Progenitor cell of endocrine pancreas (in vitro differentiated cells): ENCODE measurements at regions not wholly inside any gene's neighbourhood (a gene's known extent, or its start where the extent isn't known, plus 50 kb on each side); places are given as distances from the start of the nearest gene placed in this dataset.
A peak's percentile ranks its signal among the peaks of the same experiment; 100 is the strongest.

Experiments used
- DNase-seq: peaks from one replicate; pipeline ENCODE4 v3.0.0; 2021; ENCODE audit warnings: low spot score; ENCODE audit not compliant: unreplicated experiment
- H3K27ac Mint-ChIP-seq: 2 replicates; pipeline ENCODE4 v1.8.0; 2021; ENCODE audit warnings: mild to moderate bottlenecking, moderate library complexity, mixed read lengths
- H3K27me3 Mint-ChIP-seq: 2 replicates; pipeline ENCODE4 v1.8.0; 2021; ENCODE audit warnings: mixed read lengths
- H3K36me3 Mint-ChIP-seq: 2 replicates; pipeline ENCODE4 v1.8.0; 2022; ENCODE audit warnings: mixed read lengths; ENCODE audit not compliant: insufficient read depth
- H3K4me1 Mint-ChIP-seq: 2 replicates; pipeline ENCODE4 v1.8.0; 2021; ENCODE audit warnings: low read depth, mixed read lengths
- H3K4me3 Mint-ChIP-seq: 2 replicates; pipeline ENCODE4 v1.8.0; 2021; ENCODE audit warnings: low read depth, mild to moderate bottlenecking, moderate library complexity, mixed read lengths
- H3K9me3 Mint-ChIP-seq: 2 replicates; pipeline ENCODE4 v1.8.0; 2021; ENCODE audit warnings: low read depth, mixed read lengths
- TF ChIP-seq, protein P1 (sequence below): fragments of 200-600 bp; sonication (generic); IDR thresholded peaks from one replicate; pipeline ENCODE4 v1.5.0; 2021; ENCODE audit warnings: antibody characterized with exemption, mild to moderate bottlenecking; ENCODE audit not compliant: unreplicated experiment

DNA sequence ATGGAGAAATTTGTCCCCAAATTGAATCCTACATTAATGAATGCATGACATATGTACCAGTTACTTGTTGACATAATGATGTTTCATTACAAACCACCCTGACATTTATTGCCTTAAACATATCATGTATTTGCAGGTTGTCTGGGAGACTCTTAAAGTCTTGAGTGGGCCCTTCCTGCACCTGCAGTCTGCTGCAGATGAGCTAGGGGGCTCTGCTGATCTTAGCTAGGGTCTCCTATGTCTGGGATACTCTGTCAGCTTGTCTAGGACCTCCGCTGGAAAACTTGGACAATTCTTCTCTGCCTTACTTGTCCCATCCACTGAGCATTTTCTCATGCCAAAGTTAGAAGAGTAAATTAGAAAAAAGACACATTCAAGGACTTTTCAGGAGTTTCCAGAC, 581.6 kb downstream of the HAO1 start:
- DNase-seq, result no peak
- TF ChIP-seq, protein P1, sequence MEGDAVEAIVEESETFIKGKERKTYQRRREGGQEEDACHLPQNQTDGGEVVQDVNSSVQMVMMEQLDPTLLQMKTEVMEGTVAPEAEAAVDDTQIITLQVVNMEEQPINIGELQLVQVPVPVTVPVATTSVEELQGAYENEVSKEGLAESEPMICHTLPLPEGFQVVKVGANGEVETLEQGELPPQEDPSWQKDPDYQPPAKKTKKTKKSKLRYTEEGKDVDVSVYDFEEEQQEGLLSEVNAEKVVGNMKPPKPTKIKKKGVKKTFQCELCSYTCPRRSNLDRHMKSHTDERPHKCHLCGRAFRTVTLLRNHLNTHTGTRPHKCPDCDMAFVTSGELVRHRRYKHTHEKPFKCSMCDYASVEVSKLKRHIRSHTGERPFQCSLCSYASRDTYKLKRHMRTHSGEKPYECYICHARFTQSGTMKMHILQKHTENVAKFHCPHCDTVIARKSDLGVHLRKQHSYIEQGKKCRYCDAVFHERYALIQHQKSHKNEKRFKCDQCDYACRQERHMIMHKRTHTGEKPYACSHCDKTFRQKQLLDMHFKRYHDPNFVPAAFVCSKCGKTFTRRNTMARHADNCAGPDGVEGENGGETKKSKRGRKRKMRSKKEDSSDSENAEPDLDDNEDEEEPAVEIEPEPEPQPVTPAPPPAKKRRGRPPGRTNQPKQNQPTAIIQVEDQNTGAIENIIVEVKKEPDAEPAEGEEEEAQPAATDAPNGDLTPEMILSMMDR, result peak; percentile 15
- no peaks in the 10 kb centered on the region for H3K36me3 Mint-ChIP-seq
- peaks cover 2% of the 10 kb centered on the region for H3K9me3 Mint-ChIP-seq
- no peak overlapping the region for H3K4me3 Mint-ChIP-seq
- H3K27ac Mint-ChIP-seq, result no peak overlapping the region
- H3K4me1 Mint-ChIP-seq, result peaks cover 22% of the 10 kb centered on the region
- H3K27me3 Mint-ChIP-seq, result no peaks in the 10 kb centered on the region

DNA sequence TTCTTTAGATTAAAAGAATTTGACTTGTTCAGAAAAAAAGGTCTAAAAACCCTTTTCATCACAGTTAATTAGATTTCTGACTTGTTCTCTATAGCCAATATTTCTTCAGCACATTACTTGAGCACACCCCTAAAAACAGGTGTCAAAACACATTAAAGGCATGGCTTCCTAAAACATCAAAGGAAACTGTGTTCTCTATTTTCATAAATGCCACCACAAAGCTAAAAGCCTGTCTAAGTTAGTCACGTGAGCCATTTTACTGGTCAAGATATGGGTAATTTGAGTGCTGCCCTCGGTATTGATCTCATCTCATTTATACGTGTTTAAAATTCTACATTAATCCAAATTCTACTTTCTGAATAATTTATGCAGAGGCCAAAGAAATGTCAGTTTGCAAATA, 580.5 kb downstream of the HAO1 start:
- Mint-ChIP-seq H3K4me1 (peaks cover 22% of the 10 kb centered on the region), H3K27me3 (no peaks in the 10 kb centered on the region), H3K4me3 (no peak overlapping the region), H3K27ac (no peak overlapping the region), H3K9me3 (peaks cover 8% of the 10 kb centered on the region), H3K36me3 (no peaks in the 10 kb centered on the region)
- DNase-seq, result no peak
- TF ChIP-seq, protein P1, result no peak

DNA sequence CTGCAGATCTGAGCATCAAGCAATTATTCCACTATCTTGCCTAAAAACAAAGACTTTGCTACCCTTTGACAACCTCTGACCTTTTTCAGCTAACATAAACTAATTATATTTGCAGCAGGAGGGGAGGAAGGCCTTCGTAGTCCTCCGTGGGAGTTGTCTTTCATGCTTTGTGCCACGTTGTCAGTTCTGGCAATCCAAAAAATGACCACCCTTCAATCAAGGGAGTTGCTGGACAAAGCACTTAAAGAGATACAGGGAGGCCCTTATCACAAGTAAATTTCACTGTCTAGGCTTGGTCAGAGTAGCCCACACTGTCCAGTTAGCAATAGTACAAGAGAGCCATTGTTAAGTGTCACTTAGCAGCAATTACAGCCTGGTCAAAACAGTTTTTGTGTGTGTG, 578.9 kb downstream of the HAO1 start:
- H3K4me3 Mint-ChIP-seq, result peak overlapping the region; percentile 4
- DNase-seq, result no peak
- H3K36me3 Mint-ChIP-seq, result peaks cover 3% of the 10 kb centered on the region
- H3K27me3 Mint-ChIP-seq, result no peaks in the 10 kb centered on the region
- peak overlapping the region; percentile 77 for H3K27ac Mint-ChIP-seq
- H3K9me3 Mint-ChIP-seq, result peaks cover 12% of the 10 kb centered on the region
- TF ChIP-seq, protein P1, result no peak
- H3K4me1 Mint-ChIP-seq, result peaks cover 22% of the 10 kb centered on the region

DNA sequence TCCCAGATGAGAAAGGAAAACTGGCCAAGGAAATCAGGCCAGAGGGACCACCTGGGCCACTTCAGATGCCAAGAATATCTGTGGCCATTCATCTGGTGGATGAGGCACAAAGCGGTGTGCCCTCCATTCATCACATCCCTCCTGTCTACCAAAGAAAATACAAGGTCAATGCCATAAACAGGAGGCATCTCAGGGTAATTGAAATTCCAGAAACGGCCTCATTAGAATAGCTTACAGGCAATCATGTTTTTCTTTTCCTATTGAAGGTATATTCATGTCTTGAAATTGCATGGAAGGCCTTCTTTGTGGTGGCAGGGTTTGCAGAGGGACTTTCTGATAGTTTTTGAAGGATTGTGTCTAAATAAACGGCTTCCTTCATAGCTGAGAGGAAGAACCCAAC, 578.3 kb downstream of the HAO1 start:
- Mint-ChIP-seq H3K4me1 (peaks cover 22% of the 10 kb centered on the region), H3K9me3 (peaks cover 12% of the 10 kb centered on the region), H3K36me3 (peaks cover 3% of the 10 kb centered on the region)

DNA sequence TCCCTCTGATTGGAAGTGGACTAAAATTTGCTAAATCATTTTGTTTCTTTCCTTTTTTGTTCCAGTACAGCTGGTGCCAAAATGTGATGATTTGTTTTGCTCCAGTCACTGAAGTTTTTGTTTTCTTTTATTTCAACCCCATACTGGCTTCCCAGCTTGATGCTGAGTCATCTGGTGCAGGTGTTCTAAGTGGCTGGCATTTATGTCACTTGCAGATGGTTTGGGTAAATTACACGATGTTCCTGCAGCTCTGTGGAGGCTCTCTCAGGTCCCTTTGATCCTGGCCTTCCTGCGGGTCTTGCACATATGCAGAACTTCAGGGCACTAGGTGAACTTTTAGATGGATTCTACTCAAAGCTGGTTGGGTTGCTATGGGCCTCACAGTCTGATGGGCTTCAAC, 577.7 kb downstream of the HAO1 start:
- TF ChIP-seq, protein P1, result no peak
- Mint-ChIP-seq H3K9me3 (peaks cover 12% of the 10 kb centered on the region), H3K27ac (no peak overlapping the region), H3K4me3 (no peak overlapping the region), H3K36me3 (peaks cover 3% of the 10 kb centered on the region), H3K27me3 (no peaks in the 10 kb centered on the region), H3K4me1 (peaks cover 27% of the 10 kb centered on the region)
- no peak for DNase-seq

More for the DNA sequence above, 578.3 kb downstream of the HAO1 start:
- Mint-ChIP-seq H3K27me3 (no peaks in the 10 kb centered on the region), H3K4me3 (no peak overlapping the region), H3K27ac (no peak overlapping the region)
- DNase-seq, result no peak
- TF ChIP-seq, protein P1, result no peak
